K562 (cell line): ENCODE measurements at regions not wholly inside any gene's neighbourhood (a gene's known extent, or its start where the extent isn't known, plus 50 kb on each side); places are given as distances from the start of the nearest gene placed in this dataset.

Experiments used
- ATAC-seq: fragments of 200-7000 bp; cut with Tn5 transposase; 3 replicates; pipeline ENCODE4 v1.9.1; 2020; ENCODE audit warnings: moderate library complexity
- BruUV-seq: library from RNA; stranded (reverse); fragments of 400-500 nt; replicated peaks from 2 replicates; lab custom pipeline; 2021; lab: Mats Ljungman, UMichigan
- CTCF ChIA-PET: fragments of 300-600 bp; formaldehyde crosslinking; extraction: SDS; loops from one replicate; lab custom pipeline; 2021; ENCODE audit warnings: low intra/inter-chr PET ratio; lab: Yijun Ruan, JAX
- POLR2A ChIA-PET: fragments of 300-600, 350-650 bp; sonication (Branson Sonifier 250); formaldehyde crosslinking; extraction: SDS; loops from one replicate; lab custom pipeline; 2021; ENCODE audit warnings: antibody characterized with exemption, inconsistent platforms; lab: Yijun Ruan, JAX
- DNase-seq, 4 experiments: peaks; one replicate each; pipeline versions ENCODE4 v3.0.0 to v3.0.0-alpha.2; 2011 to 2018; ENCODE audit warnings: low spot score in 3 of 4, mixed read lengths in 3 of 4; ENCODE audit errors: extremely low read depth in 1 of 4
- FAIRE-seq: peaks from 2 replicates; lab custom pipeline; 2011; peaks lifted over from hg19 to GRCh38; lab: Jason Lieb, UNC
- H2AFZ ChIP-seq: 2 replicates; pipeline ENCODE4 v1.6.0; 2011; ENCODE audit warnings: low read depth, low read length, control low read depth, inconsistent platforms
- H3K27ac ChIP-seq: fragments of 200-600 bp; 3 replicates; pipeline ENCODE4 v1.8.0; 2011; ENCODE audit warnings: low read depth, mild to moderate bottlenecking, control low read depth, inconsistent platforms, low read length, moderate library complexity, mixed read lengths; ENCODE audit errors: extremely low read depth
- H3K27me3 ChIP-seq, 2 experiments: fragments of 300-600 bp in 1 of 2; 2 replicates in 1 of 2; 3 replicates in 1 of 2; pipeline versions ENCODE4 v1.6.0 to v1.8.0; 2011; ENCODE audit warnings: inconsistent platforms in 2 of 2, low read length in 2 of 2, mild to moderate bottlenecking in 1 of 2, mixed read lengths in 1 of 2, moderate library complexity in 1 of 2; ENCODE audit not compliant: control insufficient read depth in 2 of 2, insufficient read depth in 2 of 2
- H3K36me3 ChIP-seq: fragments of 300-600 bp; 3 replicates; pipeline ENCODE4 v1.8.0; 2011; ENCODE audit warnings: mild to moderate bottlenecking, low read length, inconsistent platforms; ENCODE audit not compliant: control insufficient read depth, insufficient read depth
- H3K4me1 ChIP-seq, 2 experiments: fragments of 200-600 bp in 1 of 2; replicated peaks in 1 of 2; 2 replicates in 1 of 2; 3 replicates in 1 of 2; pipeline versions ENCODE4 v1.5.1 to v1.8.0; 2011; ENCODE audit warnings: inconsistent platforms in 2 of 2, low read length in 2 of 2, mild to moderate bottlenecking in 1 of 2, mixed read lengths in 1 of 2, moderate library complexity in 1 of 2; ENCODE audit not compliant: control insufficient read depth in 2 of 2, insufficient read depth in 2 of 2
- H3K4me2 ChIP-seq: 2 replicates; pipeline ENCODE4 v1.6.1; 2011; ENCODE audit warnings: low read length, control low read depth, inconsistent platforms, mixed read lengths; ENCODE audit not compliant: insufficient read depth
- H3K4me3 ChIP-seq: fragments of 200-600 bp; sonication (generic), shearing (Covaris generic); 2 replicates; pipeline ENCODE4 v1.5.1; 2016; ENCODE audit warnings: control low read depth, inconsistent platforms
- H3K79me2 ChIP-seq: fragments of 200-600 bp; 3 replicates; pipeline ENCODE4 v1.8.0; 2011; ENCODE audit warnings: low read length, inconsistent platforms; ENCODE audit not compliant: control insufficient read depth, insufficient read depth
- H3K9ac ChIP-seq, 2 experiments: 2 replicates each; pipeline versions ENCODE4 v1.6.0 to v1.6.1; 2011; ENCODE audit warnings: low read depth in 2 of 2, low read length in 2 of 2, control low read depth in 1 of 2, inconsistent platforms in 1 of 2, mild to moderate bottlenecking in 1 of 2, mixed read lengths in 1 of 2; ENCODE audit not compliant: insufficient read depth in 1 of 2
- H3K9me1 ChIP-seq: one replicate; pipeline ENCODE4 v1.6.0; 2011; ENCODE audit warnings: inconsistent platforms, mild to moderate bottlenecking, low read length, moderate library complexity; ENCODE audit not compliant: control insufficient read depth, insufficient read depth
- H3K9me3 ChIP-seq: replicated peaks from 2 replicates; pipeline ENCODE4 v1.5.1; 2011; ENCODE audit warnings: low read depth, low read length, inconsistent platforms; ENCODE audit not compliant: control insufficient read depth, insufficient read depth
- H4K20me1 ChIP-seq: replicated peaks from 2 replicates; pipeline ENCODE4 v1.6.1; 2011; ENCODE audit warnings: low read length, inconsistent platforms, mixed read lengths; ENCODE audit not compliant: control insufficient read depth, insufficient read depth
- ATF7 ChIP-seq: fragments of 450-650 bp; IDR thresholded peaks from 2 replicates; pipeline ENCODE4 v1.7.1; 2014; ENCODE audit warnings: mild to moderate bottlenecking, moderate library complexity
- CBX8 ChIP-seq: fragments of 200-600 bp; sonication (generic); IDR thresholded peaks from 2 replicates; pipeline ENCODE4 v1.6.1; 2012; ENCODE audit warnings: borderline replicate concordance, mixed run types, low read depth, mild to moderate bottlenecking, moderate library complexity, mixed read lengths, low read length, control low read depth, inconsistent platforms; ENCODE audit not compliant: poor library complexity, severe bottlenecking; ENCODE audit errors: extremely low read depth
- DNMT1 ChIP-seq: fragments of 450-650 bp; IDR thresholded peaks from 2 replicates; pipeline ENCODE4 v1.6.1; 2016; ENCODE audit warnings: antibody characterized with exemption, mild to moderate bottlenecking
- PTTG1 ChIP-seq: fragments of 450-650 bp; IDR thresholded peaks from 2 replicates; pipeline ENCODE4 v1.6.1; 2016; ENCODE audit warnings: low read depth, mild to moderate bottlenecking, missing genetic modification characterization, missing compliant biosample characterization
- SREBF1 ChIP-seq: fragments of 150-350 bp; IDR thresholded peaks from 2 replicates; pipeline ENCODE4 v1.6.1; 2014; ENCODE audit warnings: antibody characterized with exemption, low read depth, low read length, borderline replicate concordance
- ZMIZ1 ChIP-seq, 2 experiments: fragments of 150-350 bp in 1 of 2; IDR thresholded peaks; 2 replicates each; pipeline ENCODE4 v1.6.1; 2012 to 2016; ENCODE audit warnings: low read depth in 2 of 2, low read length in 2 of 2, mild to moderate bottlenecking in 1 of 2, moderate library complexity in 1 of 2
- ZNF354B ChIP-seq: fragments of 250-450 bp; sonication (Bioruptor Pico); IDR thresholded peaks from 2 replicates; pipeline ENCODE4 v1.4.0; 2020
- WGBS: fragments of 100-300 bp; shearing (Covaris generic); methylation state at CpG from one replicate; pipeline ENCODE4 v1.1.6; 2016; ENCODE audit warnings: low coverage, mixed read lengths; ENCODE audit not compliant: insufficient coverage; ENCODE audit errors: missing lambda C conversion rate; 5-methylcytosine and 5-hydroxymethylcytosine counted together
- in situ Hi-C: fragments of 300-500 bp; cut with MboI; formaldehyde crosslinking; loops from 4 replicates; pipeline ENCODE4 v1.15.0; 2018; ENCODE audit warnings: inconsistent platforms, mixed read lengths
- intact Hi-C: fragments of 100-400 bp; cut with micrococcal nuclease; formaldehyde crosslinking; loops from 2 replicates; pipeline ENCODE4 v1.14.2; 2022
- TF ChIP-seq, protein P1 (sequence below): sonication (generic); formaldehyde crosslinking; IDR thresholded peaks from 2 replicates; pipeline ENCODE4 v1.8.0; 2022; ENCODE audit warnings: mild to moderate bottlenecking, low read depth, missing genetic modification reagents
- TF ChIP-seq, protein P2 (sequence below), 2 experiments: fragments of 450-650 bp; conservative IDR thresholded peaks; 2 replicates each; pipeline ENCODE4 v1.6.1; 2017; ENCODE audit warnings: mild to moderate bottlenecking in 2 of 2, moderate library complexity in 2 of 2
- TF ChIP-seq, protein P3 (sequence below), 2 experiments: IDR thresholded peaks in 1 of 2; conservative IDR thresholded peaks in 1 of 2; 2 replicates each; pipeline ENCODE4 v1.6.1; 2016; ENCODE audit warnings: low read depth in 2 of 2, mild to moderate bottlenecking in 1 of 2, missing compliant biosample characterization in 1 of 2, missing genetic modification characterization in 1 of 2, moderate library complexity in 1 of 2

- Histone ChIP-seq H3K27ac (no peak overlapping the region), H3K4me2 (no peak overlapping the region), H3K9ac (no peak overlapping the region), H3K4me3 (no peak overlapping the region), H3K36me3 (no peaks in the 10 kb centered on the region), H4K20me1 (no peaks in the 10 kb centered on the region), H2AFZ (no peak overlapping the region), H3K79me2 (no peaks in the 10 kb centered on the region), H3K4me1 (no peaks in the 10 kb centered on the region), H3K9me1 (no peaks in the 10 kb centered on the region), H3K27me3 (no peaks in the 10 kb centered on the region), H3K9me3 (no peaks in the 10 kb centered on the region)
- DNase-seq (no peak), ATAC-seq (no peak), FAIRE-seq (no peak)
- no TSS peak for BruUV-seq
- in situ Hi-C loops = no loop called here
- WGBS = 2% methylated on average over 8 of the region's 8 CpGs
- CTCF ChIA-PET = interaction anchor here (0.7 kb wide), 1 partner anchor 619 kb away, joined by 3 read pairs; no protein-coding TSS in a partner anchor
- intact Hi-C loops = no loop called here
- POLR2A ChIA-PET = no interaction called here
- TF ChIP-seq, protein P1, sequence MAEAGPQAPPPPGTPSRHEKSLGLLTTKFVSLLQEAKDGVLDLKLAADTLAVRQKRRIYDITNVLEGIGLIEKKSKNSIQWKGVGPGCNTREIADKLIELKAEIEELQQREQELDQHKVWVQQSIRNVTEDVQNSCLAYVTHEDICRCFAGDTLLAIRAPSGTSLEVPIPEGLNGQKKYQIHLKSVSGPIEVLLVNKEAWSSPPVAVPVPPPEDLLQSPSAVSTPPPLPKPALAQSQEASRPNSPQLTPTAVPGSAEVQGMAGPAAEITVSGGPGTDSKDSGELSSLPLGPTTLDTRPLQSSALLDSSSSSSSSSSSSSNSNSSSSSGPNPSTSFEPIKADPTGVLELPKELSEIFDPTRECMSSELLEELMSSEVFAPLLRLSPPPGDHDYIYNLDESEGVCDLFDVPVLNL (CRISPR knock-in tag) = no peak
- TF ChIP-seq ZMIZ1 (IDR thresholded peaks at IDR 0.05; ENCODE audit: low read depth in 2 of 2, low read length in 2 of 2) (no peak), CBX8 (no peak), DNMT1 (no peak), ATF7 (no peak), SREBF1 (no peak), ZNF354B (CRISPR knock-in tag) (no peak), PTTG1 (tag) (no peak)
- TF ChIP-seq, protein P2, sequence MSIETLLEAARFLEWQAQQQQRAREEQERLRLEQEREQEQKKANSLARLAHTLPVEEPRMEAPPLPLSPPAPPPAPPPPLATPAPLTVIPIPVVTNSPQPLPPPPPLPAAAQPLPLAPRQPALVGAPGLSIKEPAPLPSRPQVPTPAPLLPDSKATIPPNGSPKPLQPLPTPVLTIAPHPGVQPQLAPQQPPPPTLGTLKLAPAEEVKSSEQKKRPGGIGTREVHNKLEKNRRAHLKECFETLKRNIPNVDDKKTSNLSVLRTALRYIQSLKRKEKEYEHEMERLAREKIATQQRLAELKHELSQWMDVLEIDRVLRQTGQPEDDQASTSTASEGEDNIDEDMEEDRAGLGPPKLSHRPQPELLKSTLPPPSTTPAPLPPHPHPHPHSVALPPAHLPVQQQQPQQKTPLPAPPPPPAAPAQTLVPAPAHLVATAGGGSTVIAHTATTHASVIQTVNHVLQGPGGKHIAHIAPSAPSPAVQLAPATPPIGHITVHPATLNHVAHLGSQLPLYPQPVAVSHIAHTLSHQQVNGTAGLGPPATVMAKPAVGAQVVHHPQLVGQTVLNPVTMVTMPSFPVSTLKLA (conservative IDR thresholded peaks at IDR 0.05) = no peak
- TF ChIP-seq, protein P3, sequence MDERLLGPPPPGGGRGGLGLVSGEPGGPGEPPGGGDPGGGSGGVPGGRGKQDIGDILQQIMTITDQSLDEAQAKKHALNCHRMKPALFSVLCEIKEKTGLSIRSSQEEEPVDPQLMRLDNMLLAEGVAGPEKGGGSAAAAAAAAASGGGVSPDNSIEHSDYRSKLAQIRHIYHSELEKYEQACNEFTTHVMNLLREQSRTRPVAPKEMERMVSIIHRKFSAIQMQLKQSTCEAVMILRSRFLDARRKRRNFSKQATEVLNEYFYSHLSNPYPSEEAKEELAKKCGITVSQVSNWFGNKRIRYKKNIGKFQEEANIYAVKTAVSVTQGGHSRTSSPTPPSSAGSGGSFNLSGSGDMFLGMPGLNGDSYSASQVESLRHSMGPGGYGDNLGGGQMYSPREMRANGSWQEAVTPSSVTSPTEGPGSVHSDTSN (CRISPR knock-in tag; IDR thresholded peaks at IDR 0.05; ENCODE audit: low read depth) = no peak
- TF ChIP-seq, protein P3 (tag; conservative IDR thresholded peaks at IDR 0.05; ENCODE audit: low read depth) = no peak
Observed at GRCh38 chr2:126463892-126464674, 191.9 kb upstream of the GYPC start.
